LoVo (cell line): ENCODE measurements at regions not wholly inside any gene's neighbourhood (a gene's known extent, or its start where the extent isn't known, plus 50 kb on each side); places are given as distances from the start of the nearest gene placed in this dataset.
"Not testable (repeated sequence)": the region's sequence is repeated elsewhere in the genome, so short reads cannot be mapped to it uniquely, and the experiment has no call there.

ENCODE experiments used
- DNase-seq: peaks from one replicate; pipeline ENCODE4 v3.0.0-alpha.2; 2016; ENCODE audit warnings: low spot score

DNA sequence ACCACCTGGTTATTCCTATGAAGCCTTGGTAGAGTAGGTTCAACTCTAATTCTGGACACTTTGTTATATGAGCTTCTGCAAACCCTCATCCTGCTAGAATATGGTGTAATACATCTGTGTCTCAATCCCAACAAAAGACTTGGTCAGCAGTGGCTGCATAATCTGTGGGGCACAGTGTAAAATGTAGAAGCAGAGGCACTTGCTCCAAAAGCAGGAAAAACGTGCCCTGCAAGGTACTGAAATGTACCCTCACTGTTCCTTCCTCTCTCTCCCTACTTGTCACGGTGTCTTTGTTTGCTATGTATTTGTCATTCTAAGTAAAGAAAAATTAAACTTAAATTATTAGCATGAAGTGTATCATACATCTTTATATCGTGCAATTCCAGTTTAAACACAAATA is 267.9 kb downstream of the BCL11B start:
- no peak for DNase-seq

GRCh38 chr14:99006276-99006675 is 265.7 kb downstream of the BCL11B start:
- no peak for DNase-seq

DNA sequence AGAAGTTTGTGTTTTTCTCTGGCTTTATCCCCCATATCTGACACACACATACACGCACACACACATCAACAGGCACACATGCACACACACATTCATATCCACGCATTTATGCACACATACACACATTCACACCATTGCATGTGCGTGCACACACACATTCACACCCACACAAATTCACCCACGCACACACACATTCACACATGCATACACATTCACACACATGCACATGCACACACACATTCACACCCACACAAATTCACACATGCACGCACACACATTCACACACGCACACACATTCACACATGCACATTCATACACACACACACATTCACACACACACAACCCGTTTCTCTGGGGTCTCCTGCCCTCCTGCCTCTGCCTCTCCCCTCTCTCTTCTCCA is 264.2 kb downstream of the BCL11B start:
- DNase-seq = no peak

DNA sequence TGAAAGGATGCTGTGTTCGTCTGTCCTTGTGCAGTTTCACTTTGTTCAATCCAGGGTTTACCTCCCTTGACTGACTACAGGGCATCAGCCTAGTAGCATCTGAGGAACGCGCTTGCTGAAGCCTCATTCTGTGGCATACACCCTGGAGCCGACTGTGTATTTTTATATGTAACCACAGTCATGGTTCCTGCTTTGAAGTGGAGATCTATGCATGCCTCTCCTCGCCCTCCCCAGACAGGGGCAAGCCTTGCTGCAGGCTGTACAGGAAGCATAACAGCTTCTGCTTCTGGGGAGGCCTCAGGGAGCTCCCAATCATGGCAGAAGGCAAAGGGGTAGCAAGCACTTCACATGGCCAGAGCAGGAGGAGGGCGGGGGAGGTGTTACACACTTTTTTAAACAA is 262.1 kb downstream of the BCL11B start:
- DNase-seq = no peak

DNA sequence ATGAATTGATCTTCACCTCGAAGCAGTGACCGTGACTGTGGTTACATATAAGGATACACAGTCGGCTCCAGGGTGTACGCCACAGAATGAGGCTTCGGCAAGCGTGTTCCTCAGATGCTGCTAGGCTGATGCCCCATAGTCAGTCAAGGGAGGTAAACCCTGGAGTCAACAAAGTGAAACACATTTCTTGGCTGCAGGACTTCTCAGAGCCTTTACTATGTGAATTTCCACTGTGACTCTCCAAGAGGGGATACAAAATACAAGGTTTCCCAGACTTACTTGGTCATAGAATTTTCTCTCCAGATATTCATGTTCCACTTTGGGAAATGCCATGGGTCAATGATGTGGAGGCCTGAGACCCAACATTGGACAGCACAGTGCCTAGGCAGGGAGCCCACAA is 260.6 kb downstream of the BCL11B start:
- no peak for DNase-seq

DNA sequence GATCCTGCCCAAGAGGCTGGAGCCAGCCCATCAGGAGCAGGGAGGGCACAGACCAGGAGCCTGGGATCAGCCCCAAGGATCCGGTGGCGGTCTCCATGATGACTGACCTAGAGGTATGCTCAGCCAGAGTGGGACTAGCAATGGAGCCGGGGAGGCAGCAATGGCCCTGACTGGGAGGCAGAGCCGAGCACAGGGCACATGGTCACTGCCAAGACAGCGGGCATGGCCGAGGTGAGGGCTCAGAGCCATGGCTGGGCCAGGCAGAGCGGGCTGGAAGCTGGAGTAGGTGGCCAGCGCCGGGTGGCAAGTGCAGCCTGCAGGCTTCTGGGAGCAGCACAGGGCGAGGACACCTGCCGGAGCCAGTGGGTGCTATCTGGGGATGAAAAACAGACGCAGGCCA is 259.3 kb downstream of the BCL11B start:
- no peak for DNase-seq

- DNase-seq = no peak
Measured at GRCh38 chr14:99015833-99016232, 256.2 kb downstream of the BCL11B start.

GRCh38 chr14:99023371-99023770 is 248.6 kb downstream of the BCL11B start:
- no peak for DNase-seq

GRCh38 chr14:99024926-99025325 is 247.1 kb downstream of the BCL11B start:
- no peak for DNase-seq

- no peak for DNase-seq
Measured at GRCh38 chr14:99025418-99025817, 246.6 kb downstream of the BCL11B start.

DNA sequence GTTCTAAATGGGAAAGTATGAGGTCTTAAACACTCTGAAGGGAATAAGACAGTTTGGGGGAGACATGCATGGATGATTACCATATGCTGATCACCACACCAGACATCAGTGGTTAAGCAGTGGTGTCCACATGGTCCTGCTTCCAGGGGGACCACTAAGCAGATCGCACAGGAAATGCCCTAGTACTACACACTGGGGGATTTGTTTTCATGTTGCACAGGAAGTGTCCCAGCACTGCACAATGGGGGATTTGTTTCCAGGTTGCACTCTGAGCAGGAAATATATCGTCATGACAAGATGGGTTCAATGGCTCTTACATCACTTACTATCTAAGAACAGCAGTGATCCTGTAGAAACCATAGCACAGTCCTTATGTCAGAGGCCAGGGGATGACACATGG is 245.5 kb downstream of the BCL11B start:
- DNase-seq = no peak

- DNase-seq = no peak
Measured at GRCh38 chr14:99028041-99028440, 244.0 kb downstream of the BCL11B start.

DNA sequence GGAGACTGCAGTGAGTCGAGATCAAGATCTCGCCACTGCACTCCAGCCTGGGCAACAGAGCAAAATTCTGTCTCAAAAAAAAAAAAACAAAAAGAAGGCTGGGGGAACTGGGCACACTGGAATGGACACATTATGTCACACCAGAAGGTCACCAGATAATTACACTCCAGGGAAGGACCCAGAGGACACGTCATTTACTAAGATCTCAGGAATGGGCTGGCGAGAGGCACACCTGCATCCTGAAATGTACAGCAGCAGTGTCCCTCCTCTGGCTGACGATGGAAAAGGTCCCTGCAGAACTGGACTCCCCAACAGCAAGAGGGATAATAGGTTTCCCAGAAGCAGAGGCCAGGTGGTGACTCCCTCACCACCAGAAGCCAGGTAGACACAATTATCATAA is 243.5 kb downstream of the BCL11B start:
- DNase-seq = no peak

DNA sequence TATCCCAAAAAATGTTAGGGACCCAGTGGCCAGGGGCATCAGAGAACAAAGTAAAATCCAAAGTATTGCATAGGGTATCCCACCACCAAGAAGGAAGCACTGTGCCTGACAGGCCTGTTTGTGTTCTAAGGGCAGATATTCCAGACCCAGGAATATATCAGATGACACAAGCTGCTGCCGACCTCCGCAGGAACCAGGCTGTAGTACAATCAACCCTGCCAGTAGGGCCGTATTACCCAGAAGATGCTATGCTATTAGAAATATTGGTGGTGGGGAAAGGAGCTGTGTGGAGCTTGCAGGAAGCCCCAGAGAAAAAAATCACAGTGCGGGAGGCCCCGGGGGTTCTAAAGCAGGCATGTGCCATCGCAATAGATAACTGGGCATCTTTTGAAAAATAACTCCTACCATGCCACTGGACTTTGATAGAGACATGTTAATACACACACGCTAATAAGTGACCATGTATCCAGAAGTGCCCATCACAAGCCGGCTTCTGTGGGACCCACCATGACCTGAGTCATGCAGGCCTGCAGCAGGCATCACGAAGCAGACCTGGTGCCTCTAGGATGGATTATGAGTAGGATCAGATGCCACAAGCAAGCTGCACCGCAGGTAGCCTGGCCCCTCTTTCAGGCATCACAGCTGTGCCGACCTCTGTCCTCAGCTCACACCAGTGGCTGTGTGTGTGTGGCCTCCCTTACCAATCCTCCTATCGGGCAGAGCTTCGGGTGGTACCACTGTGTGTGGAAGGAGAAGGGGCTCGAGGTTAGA is 242.7 kb downstream of the BCL11B start:
- DNase-seq = no peak

- no peak for DNase-seq
Measured at GRCh38 chr14:99029916-99030305, 242.1 kb downstream of the BCL11B start.

GRCh38 chr14:99030454-99030853 is 241.5 kb downstream of the BCL11B start:
- no peak for DNase-seq

DNA sequence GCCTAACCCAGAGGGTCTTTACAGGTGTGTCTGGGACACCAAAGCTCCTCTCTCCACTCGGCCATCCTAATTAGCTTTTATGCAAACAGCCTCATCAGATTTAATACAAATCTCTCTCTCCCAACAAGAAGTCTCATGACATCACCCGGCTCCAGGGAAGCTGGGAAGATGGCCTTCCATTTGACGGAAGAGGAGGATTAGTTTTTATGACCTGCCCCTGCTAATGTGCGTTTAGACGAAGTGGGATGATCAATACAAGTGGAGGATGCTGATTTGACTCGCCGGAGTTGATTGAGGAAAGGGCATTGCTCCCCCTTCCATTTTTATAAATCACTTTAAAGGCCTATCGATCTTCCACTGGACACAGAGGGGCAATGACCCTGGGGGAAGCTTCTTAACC is 239.2 kb downstream of the BCL11B start:
- DNase-seq = no peak

- DNase-seq = no peak
Measured at GRCh38 chr14:99033951-99034350, 238.0 kb downstream of the BCL11B start.

GRCh38 chr14:99034711-99035171 is 237.3 kb downstream of the BCL11B start:
- no peak for DNase-seq

DNA sequence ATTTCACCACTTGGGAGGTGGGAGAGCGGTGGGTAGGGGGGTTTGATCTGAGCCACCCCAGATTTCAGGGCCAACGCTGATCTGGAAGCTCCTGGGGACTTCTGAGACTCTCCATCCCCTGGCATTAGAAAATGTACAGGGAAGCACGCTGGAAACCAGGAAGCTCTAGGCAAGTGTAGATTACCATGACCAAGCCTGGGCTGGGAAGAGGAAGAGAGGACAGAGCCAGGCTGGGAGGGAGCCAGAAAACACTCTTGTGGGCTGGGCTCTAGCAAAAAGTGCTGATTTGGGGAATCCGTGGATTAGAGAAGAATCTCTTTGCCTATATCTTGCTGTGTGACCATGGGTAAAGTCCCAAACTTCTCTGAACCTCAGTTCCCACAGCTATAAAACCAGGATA is 236.7 kb downstream of the BCL11B start:
- peak; percentile 1 for DNase-seq

- DNase-seq = peak; percentile 74
Measured at GRCh38 chr14:99035712-99036610, 236.0 kb downstream of the BCL11B start.

DNA sequence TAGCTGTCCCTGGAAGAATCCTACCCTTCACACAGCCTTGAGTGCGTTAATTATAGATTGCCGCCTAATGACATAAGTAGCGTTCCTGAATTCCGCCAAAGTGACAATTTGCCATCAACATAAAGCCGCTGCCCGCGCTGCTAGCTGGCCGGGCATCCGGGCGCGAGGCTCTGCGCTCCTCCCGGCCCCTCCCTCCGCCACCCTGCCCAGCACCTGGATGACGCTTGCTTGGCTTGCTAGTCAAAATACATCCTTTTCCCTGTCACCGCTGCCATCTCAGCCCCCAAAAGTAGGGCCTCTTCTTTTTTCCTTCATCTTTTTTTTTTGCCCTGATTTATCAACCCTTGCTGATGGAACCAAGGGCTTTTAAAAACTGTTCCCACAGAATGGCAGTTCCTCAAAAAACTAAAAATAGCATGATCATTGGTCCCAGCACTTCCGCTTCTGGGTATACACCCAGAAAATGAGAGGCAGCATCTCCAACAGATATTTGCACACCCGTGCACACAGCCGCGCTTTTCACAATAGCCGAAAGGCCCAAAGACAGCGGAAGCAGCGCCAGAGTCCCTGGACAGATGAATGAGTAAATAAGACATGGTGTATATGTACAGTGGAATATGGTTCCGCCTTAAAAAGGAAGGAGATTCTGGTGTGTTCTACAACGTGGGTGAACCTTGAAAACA is 235.2 kb downstream of the BCL11B start:
- no peak for DNase-seq

GRCh38 chr14:99037326-99037725 is 234.7 kb downstream of the BCL11B start:
- DNase-seq = not testable (repeated sequence)
